ENCODE measurements at regions not wholly inside any gene's neighbourhood (a gene's known extent, or its start where the extent isn't known, plus 50 kb on each side); places are given as distances from the start of the nearest gene placed in this dataset.

DNA sequence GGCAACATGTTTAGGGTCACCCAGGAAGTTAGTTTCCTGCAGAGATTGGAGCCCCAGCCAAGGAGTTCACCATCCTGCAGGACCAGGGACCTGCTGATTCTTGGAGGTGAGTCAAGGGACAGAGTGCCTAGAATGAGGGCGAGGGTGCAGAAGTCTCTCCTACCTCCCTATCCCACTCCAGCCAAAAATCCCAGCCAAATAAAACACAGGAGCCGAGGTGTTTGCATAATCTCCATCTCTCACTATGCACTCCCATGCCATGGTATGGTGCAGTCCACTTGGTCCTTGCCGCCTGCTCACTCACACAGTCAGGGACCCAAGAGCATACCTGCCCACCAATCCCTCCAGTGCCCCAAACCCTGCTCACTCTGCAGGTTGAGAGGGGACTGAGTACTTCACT is 294.2 kb downstream of the UACA start:
- DNase-seq: no peak

DNA sequence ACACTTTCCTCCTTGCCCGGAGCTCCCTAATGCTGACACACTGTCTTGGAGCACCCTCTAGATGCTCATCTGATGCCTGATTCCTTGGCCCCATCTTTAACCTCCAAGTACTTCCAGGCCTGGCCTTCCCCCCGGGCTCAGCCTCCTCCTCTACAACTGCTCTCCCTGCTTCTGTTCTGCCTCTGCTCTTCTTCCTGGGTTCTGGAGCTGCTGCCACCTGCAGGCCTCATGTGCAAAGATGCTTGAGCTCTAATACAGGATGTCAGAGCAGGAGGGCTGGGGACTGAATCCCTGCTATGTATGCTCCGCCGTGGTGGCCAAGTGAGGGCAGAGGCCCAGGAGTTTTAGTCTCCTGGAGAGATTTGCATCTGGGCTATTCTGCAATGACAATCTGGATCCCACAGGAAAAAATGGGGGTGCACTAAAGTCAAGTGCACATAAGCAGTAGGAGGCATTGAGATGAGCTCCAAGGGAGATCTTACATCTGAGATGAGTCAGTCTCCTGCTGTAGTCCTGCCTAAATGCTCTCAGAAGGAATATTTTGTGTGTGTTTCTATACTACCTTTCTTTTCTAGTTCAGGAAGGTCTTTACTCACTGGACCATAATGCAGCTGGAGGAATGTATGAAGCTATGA is 296.3 kb downstream of the UACA start:
- peak; percentile 48 for DNase-seq

DNA sequence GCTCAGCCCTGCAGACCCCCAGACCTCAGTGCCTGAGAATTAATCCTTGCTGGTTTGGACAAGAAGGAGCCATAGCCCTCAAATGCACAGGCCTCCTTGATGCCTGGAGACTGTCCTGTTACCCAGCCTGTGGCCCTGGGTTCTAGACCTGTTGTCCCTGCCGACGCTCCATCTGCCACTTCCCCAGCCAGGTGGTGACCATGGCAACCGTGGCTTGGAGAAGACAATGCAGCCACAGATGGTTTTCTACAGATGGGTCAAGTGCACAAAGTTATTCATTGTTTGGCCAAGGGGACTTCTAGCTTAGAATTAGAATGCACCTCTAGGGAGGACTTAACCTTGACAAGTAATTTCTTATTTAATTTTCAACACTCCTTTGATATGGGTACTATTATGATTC is 297.1 kb downstream of the UACA start:
- no peak for DNase-seq

DNA sequence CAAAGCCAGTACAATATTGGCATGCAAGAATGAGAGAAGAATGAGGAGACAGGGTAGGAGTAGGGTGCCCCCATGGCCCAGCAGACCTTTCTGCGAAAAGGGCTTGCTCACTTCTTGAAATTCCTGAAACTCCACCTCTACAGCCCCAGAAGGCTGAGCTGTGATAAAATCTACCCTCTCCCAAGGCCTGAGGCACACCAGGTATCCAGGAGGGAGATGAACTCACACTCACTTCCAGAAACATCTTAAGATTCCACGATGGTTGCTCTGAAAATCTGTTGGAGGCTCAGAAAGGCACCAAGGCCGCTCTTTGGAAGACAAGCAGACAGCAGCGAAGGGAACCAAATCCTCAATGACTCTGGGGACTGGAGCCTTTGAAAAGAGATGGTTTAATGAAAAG is 297.5 kb downstream of the UACA start:
- DNase-seq: no peak

DNA sequence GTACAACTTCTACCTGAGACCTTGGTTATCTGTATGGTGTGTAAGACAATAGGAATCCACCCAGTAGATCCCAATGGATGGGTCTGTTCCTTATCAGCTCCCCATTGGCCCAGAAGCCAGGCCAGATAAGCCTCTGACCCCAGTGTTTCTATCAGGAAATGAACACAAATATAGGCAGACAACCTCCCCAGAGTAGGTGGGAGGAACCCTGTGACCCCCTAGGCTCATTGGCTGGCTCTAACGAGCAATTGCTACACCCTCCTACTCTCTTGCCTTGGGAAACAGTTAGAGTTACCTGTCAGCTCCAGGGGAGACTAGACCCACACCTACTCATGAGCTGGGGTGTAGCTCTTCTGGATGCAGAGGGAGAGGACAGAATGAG is 299.9 kb downstream of the UACA start:
- DNase-seq: no peak

DNA sequence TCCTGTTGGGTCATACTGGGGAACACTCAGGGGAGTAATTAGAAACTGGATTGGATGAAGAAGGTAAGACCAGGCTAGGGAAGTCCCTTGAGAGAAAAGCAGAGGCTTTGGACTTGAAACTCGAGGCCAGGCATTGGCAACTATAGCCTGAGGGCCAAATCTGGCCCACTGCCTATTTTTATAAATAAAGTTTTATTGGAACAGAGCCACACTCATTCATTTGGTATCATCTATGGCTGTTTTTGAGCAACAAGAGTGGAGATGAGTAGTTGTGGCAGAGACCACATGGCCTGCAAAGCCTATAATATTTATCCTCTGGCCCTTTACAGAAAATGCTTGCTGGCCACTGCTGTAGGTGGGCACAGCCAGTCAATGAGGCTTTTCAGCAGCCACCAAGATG is 301.4 kb downstream of the UACA start:
- DNase-seq: no peak

DNA sequence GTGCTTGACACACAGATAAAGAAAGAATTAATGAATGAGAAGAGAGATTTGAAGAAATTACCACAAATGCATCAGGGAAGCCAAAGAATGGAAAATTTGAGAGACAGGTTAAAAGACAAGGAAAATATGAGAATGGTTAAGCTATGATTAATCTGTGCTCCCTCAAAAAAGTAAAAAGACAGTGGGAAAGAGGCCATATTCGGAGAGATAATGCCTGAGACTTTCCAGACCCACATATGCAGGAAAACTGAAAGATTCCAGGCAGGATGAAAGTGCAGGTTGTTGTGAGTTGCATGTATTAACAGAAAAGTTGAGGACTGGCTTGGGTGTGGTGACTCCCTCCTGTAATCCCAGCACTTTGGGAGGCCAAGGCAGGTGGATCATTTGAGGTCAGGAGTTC is 302.3 kb downstream of the UACA start:
- no peak for DNase-seq

DNA sequence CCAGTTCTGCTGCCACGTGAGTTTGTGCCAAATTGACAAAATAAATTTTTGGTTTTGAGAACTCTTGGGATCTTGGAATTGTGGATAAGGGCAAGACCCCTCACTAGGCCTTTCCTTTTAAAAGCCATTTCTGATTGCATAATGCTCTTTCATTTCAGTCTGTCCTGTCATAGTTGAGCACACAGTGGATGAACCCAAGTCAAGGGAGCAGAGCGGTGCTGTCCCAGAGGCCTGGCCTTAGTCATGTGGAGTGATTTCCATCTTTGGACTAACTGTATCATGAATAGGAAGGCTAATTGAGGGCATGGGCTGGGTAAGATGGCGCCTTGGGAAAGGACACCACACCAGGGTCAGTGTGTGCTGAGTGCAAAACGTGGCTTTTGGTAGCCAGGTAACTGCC is 304.0 kb downstream of the UACA start:
- DNase-seq: no peak

DNA sequence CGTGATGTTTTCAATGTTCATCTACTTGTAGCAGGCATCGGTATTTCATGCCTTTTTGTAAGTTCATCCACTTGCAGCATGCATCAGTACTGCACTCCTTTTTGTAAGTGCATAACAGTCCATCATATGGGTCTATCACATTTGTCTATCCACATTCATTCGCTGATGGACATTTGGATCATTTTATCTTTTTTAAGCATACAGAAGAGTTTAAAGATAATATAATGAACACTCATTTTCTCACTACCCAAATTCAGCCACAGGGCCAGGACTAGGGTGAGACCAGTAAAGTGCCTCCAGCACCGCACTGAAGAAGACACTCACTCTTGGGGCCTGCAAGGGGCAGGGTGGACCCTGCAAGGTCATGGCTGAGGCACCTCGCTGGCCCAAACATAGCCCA is 309.6 kb downstream of the UACA start:
- no peak for DNase-seq

DNA sequence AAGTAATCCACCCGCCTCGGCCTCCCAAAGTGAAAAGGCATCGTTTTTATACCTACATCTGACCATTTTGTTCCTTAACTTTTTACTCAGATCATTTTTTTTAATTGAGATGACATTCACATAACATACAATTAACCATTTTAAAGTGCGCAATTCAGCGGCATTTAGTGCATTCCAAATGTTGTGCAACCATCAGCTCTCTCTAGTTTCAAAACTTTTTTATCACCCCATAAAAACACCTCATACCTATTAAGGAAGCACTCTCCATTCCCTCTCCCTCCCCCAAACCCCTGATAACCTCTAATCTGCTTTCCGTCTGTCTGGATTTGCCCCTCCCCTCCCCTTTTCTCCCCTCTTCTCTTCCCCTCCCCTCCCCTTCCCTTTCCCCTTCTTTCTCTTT is 310.1 kb downstream of the UACA start:
- DNase-seq: no peak

DNA sequence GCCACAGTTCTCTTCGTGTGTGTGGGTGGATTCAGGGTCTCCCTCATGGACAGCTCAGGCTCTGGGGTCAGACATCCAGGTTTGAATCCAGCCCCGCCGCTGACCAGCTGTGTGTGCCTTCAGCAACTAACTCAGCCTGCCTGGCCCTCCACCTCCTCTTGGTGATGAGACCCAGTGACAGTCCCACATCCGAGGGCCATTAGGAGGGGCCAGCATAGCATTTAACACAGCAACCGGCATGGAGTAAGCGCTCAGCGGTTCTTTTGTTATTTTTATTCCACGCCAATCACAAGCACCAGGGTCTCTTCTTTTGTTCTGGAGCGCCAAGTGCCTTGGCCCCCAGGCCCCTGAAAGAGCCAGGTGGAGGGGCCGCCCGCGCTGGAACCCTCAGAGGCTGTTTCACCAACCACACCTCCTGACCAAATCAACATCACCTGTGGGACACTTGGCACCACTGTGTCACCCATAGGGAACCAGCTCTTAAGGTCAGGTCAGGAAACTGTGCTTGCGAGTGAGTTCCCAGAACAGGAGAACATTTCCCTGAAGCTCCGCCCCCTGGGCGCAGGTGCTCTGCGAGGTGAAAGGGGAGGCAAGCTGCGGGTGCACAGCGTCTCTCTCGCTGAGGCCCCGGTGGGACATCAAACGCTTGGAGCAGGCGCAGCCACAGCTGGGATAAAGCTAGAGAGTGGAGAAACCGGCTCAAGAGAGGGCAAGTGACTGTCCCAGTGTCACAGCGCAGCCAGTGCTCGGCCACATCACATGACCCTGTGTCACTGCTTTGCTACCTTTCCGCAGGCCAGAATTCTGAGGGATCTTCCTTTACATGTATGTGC is 311.3 kb downstream of the UACA start:
- DNase-seq: peak; percentile 46

DNA sequence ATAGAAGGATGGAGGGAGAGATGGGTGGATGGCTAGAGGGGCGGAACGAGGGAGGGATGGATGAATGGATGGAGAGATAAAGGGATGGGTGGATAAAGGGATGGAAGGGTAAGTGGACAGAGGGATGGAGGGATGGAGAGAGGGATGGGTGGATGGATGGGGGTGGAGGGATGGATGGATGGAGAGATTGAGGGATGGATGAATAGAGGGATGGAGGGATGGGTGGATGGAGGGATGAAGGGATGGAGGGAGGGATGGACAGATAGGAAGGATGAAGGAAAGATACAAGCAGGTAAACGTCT is 313.3 kb downstream of the UACA start:
- DNase-seq: no peak

DNA sequence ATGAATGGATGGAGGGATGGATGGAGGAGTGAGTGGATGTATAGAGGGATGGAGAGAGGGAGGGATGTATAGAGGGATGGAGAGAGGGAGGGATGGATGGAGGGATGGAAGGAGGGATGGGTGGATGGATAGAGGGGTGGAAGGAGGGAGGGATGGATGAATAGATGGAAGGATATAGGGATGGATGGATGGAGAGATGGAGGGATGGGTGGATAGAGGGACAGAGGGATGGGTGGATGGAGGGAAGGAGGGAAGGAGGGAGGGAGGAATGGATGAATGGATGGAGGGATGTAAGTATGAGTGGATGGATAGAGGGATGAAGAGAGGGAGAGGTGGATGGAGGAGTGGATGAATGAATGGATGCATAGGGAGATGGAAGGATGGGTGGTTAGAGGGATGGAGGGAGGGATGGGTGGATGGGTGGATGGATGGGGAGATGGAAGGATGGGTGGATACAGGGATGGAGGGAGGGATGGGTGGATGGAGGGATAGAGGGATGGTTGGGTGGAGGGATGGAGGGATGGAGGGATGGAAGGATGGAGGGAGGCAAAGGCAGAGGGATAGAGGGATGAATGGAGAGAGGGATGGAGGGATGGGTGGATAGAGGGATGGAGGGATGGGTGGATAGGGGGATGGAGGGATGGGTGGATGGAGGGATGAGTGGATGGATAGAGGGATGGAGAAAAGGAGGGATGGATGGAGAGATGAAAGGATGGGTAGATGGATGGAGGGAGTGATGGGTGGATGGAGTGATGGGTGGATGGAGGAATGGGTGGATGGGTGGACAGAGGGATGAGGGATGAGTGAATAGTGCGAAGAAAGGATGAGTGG is 313.8 kb downstream of the UACA start:
- no peak for DNase-seq

DNA sequence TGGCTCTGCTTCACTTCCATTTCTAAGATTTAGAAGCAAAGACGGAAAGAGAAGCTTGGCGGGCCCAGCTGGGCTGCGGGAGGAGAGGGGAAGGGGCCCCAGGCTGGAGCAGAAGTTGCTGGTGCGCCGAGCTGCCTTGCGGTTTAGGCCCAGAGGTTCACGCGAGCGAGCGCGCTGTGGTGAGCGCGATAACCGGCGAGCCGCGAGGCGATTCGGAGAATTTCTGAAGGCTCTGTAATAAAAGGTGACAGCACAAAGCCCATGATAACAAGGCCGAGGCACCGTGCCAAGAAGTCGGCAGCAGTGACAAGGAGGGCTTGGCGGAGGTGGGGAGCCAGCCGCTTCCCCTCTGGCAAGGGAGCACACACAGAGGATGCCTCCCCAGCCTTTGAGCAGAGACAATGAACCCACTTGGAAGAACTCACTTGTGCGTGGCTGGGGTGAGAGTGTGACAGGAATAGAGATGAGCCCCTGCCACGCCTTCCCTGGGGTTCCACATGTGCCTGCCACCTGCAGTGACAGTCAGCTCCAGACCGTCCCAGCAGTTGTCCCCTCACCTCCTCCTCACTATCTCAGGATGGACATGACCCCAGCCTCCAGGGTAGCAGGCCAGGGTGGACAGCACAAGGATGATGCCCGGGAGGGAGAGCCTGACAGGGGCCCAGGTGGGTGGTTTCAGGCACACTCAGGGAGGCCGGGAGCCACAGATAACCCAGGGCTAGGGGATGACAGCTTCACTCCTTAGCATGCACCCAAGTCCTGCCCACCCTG is 315.2 kb downstream of the UACA start:
- DNase-seq: peak; percentile 50

DNA sequence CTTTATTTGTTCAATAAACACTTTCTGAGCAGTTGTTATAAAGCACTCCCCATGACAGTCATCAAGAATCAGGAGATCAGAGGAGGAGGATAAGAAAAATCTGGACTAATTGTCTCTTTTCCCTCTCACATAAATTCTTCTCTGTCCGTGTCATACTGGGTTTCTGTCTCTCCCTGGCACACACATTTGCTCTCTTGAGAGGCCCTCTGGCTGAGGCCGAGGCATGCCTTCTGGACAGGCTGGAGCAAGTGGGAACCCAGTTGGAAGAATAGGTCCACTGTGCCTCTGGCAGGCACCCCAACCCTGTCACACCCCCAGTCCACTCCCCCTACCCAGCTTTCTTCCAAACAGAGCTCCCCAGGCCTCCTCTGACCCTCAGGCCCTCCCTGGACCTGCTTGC is 315.8 kb downstream of the UACA start:
- DNase-seq: no peak

DNA sequence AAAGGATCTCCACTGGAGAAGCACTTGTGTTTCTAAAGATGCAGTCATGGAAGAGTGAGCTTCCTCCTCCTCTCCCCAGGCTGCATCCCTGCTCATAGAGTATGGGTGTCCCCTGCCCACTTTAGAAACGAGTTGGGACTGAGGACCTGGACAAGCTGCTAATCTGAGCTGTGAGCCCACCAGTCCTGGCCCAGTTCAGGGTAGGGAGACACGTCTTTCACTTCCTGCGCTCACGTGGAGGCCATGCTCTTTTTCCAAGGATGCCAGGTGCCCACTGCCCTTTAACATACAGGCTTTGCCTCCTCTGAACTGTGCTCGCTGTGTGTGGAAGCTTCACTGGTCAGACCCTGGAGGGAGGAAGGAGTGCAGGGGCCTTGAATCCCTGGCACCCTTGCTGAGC is 316.3 kb downstream of the UACA start:
- DNase-seq: no peak

DNA sequence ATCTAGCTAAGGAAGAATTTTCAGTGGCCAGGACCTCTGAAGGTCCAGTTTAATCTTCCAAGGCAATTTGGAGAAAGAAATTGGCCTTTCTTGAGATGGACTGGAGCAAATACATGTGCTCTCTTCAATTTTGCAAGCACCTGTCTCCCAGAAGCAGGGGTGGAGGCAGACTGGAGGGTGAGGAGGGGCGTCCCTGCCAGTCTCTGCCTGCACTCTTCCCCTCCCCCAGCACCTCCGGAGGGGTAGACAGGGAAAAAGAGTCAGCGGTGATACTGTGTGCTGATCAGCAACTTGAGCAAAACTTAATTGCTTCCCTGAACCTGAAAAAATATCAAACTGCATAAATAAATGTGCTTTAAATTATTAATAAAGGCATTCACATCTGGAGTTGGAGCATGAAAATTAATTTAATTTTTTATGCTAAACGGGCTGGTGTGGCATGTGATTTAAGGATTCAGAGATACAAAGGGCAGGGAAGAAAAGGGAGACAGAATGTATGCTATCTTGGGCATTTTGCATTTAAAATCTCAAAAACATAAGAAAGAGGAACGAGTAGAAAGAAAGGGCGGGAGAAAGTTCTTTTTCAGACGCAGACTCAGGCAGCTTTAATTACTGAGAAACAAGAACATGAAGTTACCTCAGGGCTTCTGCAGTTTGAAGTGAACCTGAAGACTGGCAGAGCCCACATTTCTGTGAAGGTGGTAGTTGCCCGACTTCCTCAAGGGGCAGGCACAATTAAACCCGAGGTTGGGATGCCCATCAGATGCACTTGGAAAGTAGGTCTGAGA is 319.7 kb downstream of the UACA start:
- no peak for DNase-seq

DNA sequence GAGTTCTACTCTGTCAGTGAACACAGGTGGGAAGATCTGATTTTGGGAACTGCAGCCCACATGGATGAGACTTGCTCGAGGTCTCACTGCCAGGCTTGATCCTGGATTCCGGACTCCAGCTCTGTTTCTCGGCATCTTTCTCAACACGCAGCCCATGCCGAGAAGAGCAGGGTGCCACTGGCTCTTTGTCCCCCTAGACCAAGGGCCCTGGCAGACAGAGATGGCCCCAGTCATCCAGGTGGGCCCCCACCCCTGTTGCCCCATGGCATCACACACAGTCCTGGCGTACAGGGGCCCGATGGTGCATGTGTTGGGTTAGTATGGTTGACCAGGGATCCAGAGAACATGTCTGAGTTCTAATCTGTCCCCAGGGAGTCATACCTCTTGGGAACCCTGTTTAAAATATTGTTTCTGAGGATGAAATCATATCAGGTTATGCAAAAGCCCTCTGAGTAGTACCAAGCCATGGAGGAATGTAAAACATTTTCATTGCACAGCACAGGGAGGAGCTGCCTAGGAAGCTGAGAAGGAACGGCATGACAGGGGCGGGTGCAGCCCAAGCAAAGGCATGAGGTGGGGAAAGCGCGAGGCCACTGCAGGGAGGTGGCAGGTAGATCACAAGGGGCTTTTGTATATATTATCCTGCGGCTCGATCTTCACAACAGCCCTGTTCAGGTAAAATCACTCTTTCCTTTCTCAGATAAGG is 320.6 kb downstream of the UACA start:
- DNase-seq: no peak

DNA sequence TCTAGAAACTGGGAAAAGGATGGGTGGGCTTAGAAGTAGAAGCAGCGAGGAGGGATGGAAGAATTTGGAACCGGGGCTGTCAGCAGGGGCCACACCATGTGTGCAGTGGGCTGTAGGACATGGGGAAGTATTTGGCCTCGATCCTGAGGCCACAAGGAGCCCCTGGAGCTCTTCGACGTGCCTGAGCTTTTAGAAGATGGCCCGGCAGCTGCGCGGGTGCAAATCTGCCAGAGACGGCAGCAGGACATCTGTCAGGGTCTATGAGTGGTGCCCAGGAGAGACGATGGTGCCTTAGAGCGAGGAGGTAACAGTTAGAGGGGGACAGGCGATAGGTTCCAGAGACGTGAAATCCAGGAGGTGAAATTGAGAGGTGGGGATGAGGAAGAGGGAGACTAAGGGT is 321.1 kb downstream of the UACA start:
- DNase-seq: no peak

DNA sequence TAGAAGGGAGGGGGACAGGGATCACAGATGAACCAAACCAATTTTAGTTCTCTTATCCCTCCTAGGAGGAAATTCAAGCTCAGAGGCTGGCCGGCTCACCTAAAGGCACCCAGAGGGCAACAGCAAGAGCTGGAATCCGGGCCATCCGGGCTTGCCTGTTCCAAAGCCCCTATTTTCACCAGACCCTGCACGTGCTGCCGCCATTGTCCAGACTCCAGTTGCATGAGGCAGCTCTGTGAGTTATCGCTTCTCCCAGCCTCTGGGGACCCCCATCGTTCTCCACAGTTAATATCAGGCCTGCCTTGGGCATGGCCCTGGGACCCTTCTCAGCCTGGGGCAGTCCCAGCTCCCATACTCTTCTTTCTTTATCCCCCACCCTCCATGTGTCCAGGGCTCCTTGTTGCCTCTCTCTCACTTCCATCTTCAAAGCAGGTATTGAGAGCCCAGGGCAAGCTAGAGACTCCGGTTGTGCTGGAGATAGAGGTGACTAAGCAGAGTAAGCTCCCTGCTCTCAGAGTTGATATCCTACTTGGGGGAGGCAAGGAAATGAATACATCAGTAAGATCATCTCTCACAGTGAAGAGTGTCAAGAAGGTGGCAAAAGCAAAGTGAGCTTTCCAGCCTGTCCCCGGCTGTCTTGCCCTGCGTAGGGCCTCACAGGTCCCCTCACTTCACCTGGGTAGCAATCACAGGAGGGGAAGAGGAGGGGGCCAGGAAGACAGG is 322.8 kb downstream of the UACA start:
- no peak for DNase-seq

DNA sequence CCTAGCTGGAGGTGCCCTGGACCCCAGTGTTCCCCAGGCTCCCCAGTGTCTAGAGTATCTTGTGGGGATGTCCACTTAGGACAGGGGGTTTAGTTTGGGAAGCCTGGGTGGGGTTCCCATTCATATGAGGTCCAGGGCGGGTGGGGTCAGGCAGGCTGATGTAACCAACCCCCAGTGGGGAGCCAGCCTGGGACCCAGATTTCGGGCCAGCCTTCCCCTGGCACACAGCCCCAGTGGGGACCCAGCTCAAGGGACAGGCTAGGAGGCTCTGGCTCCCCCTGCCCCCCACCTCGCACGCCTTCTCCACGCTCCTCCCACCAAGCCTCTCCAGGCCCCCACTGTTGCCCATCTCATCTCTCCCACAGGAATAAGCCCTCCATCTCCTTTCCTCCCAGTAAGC is 323.5 kb downstream of the UACA start:
- DNase-seq: no peak

Data from CD4-positive, alpha-beta T cell treated with Interferon gamma for 1 hour (primary cell).